HG03342 (cell line): ENCODE measurements at regions not wholly inside any gene's neighbourhood (a gene's known extent, or its start where the extent isn't known, plus 50 kb on each side); places are given as distances from the start of the nearest gene placed in this dataset.
"Not testable (repeated sequence)": the region's sequence is repeated elsewhere in the genome, so short reads cannot be mapped to it uniquely, and the experiment has no call there.

ENCODE experiments used
- ATAC-seq: cut with Tn5 transposase; IDR thresholded peaks from one replicate; pipeline ENCODE4 v1.9.1; 2021; ENCODE audit warnings: mild to moderate bottlenecking, moderate library complexity; ENCODE audit not compliant: unreplicated experiment

GRCh38 chr4:137405833-137406232, 126.5 kb downstream of the PCDH18 start:
- ATAC-seq: not testable (repeated sequence)

DNA sequence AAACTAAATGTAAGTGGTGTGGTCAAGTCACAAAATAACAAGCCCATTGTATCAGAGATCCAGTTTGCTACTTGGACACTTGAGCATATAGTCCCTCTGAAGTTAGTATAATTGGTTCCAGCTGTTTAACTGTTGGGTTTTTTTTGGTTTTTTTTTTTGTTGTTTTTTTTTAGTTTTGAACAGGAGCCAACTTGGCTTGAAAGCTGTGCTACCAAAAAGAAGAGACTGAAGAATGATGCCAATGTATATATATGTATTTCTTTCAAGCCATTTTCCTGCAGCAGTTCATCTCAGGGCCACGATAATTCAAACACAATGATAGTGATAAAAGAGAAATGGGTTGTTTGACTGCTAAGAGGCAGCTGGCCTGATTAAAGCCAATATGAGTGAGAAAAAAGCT, 138.3 kb downstream of the PCDH18 start:
- no peak for ATAC-seq

DNA sequence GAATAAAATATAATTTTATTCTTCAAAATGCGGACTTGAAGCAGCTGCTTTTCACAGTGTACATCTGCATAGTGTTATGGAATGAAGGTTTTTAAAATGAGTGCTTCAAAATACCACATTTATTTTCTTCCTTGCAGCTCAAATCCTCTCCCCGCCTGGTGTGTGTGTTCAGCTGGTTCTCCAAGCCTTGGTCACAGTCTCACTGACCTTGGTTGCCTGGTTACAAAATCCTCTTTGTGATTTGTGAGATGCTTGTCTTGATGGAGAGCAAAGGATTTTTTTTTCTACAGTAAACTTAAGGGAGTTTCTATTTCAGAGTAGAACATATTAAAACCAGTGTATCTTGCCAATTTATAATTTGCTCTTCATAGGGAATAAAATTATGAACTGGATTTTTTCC, 139.2 kb downstream of the PCDH18 start:
- ATAC-seq: no peak

GRCh38 chr4:137390707-137391106, 141.6 kb downstream of the PCDH18 start:
- no peak for ATAC-seq

DNA sequence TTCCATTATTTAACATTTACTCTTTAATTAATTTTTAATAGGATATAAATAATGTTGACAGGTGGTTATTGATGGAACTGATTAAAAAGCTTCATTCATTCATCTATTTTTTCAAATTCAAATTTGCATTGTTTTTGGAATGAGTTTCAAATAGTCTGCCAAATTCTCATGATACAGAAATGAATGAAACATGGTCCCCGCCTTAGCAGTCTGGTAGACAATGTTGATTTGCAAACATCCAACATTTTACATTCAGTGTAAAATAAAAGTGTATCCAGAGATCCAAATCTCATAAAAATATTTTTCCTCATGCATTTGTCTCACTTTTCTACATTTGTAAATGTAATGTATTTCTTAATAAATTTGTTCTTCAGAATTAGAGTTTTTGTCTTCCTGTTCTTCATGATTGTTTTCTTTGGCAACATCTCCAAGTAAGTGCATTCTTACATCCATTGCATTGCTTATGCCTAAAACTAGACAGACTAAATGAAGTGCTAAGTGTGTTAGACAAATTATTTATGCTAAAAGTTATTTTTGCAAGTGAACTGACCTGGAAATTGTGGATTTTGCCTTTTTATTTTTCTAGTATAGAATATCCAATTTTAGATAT, 142.3 kb downstream of the PCDH18 start:
- no peak for ATAC-seq

DNA sequence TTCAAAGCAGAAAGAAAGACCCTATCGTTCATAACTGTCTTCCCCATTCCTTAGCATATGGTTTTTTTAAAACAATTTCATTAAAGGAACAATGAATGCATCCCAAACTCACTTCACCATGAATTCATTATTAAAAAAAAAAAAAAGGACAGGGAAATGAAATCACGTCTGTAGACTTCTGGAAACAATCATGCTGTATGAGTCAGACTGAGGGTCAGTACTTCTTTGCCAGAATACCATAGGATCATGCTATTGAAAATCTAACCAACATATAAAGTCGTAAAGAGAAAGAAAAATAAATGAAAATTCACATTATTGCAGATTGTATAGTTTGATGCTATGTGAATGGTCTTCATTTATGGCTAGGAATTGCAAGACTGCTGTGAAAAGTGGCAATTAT, 144.4 kb downstream of the PCDH18 start:
- ATAC-seq: no peak

GRCh38 chr4:137384476-137384875, 147.8 kb downstream of the PCDH18 start:
- ATAC-seq: no peak

GRCh38 chr4:137378821-137379220, 153.5 kb downstream of the PCDH18 start:
- ATAC-seq: no peak

DNA sequence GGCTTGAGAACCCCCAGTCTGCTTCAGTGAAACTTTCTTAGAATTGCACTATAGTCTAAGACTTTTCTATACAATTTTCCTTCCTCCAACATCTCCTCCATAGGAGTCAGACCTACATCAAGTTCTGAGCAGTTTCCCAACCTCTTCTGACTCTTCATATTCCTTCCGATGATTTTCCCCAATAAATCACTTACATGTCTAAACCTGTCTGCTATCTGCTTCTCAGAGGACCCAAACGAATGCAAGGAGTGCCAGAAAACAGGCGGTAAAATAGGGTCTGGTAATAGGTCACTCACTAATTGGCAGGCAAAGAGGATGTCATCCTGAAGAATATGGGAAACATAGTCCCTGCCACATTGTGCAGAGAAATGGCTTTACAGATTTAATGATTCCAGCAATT, 153.9 kb downstream of the PCDH18 start:
- ATAC-seq: no peak

- no peak for ATAC-seq
These were observed 156.0 kb downstream of the PCDH18 start for GRCh38 chr4:137376312-137376711.

- ATAC-seq: no peak
These were observed 157.0 kb downstream of the PCDH18 start for GRCh38 chr4:137375111-137375850.

DNA sequence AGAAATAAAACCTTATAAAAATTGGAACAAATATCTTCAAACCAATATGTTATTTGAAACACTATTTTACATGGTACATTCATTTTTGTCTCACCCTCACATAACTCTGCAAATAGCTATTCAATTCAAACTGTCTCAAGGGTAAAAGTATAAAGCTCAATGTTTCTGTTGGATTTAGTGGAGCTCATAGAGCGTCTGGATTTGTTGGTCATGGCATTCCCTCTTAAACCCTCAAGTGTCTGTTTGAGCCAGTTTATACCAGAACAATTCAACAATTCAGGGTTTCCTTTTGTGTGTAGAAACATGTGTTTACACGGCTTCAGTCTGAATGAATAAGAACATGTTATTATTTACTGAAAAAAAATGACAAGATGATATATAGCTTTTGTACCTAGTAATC, 161.6 kb downstream of the PCDH18 start:
- no peak for ATAC-seq

- no peak for ATAC-seq
These were observed 162.1 kb downstream of the PCDH18 start for GRCh38 chr4:137370206-137370633.

- ATAC-seq: no peak
These were observed 164.7 kb downstream of the PCDH18 start for GRCh38 chr4:137367620-137368019.

DNA sequence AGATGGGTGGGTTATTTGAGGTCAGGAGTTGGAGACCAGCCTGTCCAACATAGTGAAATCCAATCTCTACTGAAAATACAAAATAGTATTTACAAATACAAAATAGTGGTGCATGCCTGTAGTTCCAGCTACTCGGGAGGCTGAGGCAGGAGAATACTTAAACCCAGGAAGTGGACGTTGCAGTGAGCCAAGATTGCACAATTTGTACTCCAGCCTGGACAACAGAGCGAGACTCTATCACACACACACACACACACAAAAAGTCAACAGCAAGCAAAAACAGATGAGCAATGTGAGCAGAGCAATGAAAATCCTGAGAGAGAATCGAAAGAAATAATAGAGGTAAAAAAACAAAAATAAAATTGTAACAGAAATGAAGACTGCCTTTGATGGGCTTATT, 168.8 kb downstream of the PCDH18 start:
- ATAC-seq: no peak

DNA sequence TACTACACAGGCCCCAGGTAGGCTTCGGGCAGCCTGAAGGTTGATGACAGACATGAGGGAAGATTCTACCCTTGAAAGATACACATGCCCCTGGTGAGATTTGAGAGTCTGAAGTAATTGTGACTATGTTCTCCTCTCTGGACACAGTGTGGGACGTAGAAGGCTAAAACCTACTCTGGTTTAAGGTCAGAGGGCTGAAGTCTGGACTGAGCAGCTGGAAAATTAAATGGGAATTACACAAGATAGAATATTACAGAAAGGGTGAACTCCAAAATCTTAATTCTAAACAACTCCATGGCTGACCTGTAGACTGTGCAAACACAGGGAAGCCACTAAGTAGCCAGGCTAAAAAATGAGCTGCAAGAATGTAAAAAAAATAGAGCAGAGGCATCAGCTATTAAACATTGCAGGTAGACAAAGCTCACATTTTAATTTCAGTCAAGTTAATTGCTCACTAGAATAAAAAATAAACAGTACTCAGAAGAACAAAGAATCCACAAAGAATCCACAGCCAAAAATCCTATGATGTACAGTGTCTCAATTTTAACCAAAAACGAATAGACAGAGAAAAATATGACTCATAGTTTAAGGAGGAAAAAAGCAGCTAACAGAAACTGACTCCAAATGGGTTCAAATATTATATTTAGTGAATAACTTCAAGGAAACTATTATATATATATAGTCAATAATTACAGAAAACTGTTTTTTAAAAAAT, 170.4 kb downstream of the PCDH18 start:
- ATAC-seq: no peak

GRCh38 chr4:137360761-137361160, 171.5 kb downstream of the PCDH18 start:
- ATAC-seq: no peak

DNA sequence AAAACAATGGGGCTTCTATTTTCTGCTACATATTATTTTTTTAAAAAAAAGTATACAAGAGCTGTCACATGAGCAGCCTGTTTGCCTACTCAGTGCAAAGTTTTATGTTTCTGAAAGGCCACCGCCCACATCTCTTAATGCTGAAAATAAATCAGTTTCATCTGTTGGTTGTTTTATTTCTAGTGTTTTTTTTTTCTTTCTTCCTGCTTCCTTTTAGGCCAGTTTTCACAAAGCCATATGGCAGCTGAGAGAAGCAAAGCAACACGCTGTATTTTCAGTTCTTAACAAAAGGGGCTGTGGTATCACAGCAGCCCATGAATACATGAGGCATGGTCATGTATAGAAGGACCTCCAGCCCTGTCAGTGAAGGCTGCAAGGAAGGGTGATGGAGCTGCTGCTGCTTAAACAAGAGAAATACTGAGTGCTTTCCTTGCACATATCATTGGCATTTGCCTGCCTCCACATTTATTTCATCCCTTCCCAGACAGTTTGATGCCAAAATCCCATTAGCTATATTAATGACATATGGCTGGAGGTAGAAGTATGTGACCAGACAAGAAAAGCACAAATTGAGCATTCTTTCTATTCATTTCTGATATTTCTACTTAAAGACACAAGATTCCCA, 172.5 kb downstream of the PCDH18 start:
- ATAC-seq: no peak

- ATAC-seq: not testable (repeated sequence)
These were observed 177.7 kb downstream of the PCDH18 start for GRCh38 chr4:137354562-137354961.

DNA sequence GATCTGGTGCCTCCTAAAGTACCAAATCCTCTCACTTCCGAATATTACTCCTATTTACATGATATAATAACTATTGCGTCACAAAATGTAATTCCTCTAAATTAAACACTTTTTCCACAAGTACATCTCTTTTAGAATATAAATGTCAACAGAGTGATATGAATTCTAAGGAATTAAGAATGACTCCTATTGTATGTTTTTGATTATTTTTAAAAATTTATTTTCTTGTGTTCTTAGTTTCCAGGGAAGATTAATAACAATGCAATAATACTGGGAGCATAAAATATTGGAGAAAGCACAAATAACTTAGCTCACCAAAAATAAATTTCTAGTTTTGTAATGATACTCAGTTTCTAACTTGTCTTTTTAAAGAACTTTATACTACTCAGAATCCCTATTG, 184.9 kb downstream of the PCDH18 start:
- ATAC-seq: no peak

- no peak for ATAC-seq
These were observed 186.7 kb downstream of the PCDH18 start for GRCh38 chr4:137345597-137345996.

DNA sequence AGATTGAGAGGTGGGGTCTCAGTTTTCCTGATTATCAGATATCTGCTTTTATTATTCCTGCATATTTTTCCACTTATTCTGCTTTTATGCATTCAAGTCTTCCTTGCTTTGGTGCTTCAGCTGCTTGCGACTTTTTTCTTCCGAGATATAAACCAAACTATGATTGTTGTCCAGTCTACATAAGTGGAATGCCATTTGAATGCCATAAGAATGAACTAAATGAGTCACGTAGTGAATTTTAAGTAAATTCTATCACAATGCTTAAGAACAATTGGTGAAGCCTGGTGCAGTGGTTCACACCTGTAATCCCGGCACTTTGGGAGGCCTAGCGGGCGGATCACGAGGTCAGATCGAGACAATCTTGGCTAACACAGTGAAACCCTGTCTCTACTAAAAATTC, 189.1 kb downstream of the PCDH18 start:
- no peak for ATAC-seq
